CD4-positive, alpha-beta memory T cell (primary cell): ENCODE measurements at regions not wholly inside any gene's neighbourhood (a gene's known extent, or its start where the extent isn't known, plus 50 kb on each side); places are given as distances from the start of the nearest gene placed in this dataset.

ENCODE experiments used
- CTCF ChIA-PET: fragments of 350-600 bp; sonication (Branson Sonifier 250); formaldehyde crosslinking; loops from one replicate; lab custom pipeline; 2021; ENCODE audit warnings: inconsistent platforms; ENCODE audit not compliant: partially characterized antibody; lab: Charles Lee
- POLR2A ChIA-PET: fragments of 350-600 bp; sonication (Branson Sonifier 250); formaldehyde crosslinking; loops from one replicate; lab custom pipeline; 2021; ENCODE audit not compliant: partially characterized antibody; lab: Charles Lee
- DNase-seq, 5 donors: peaks; one replicate each; pipeline versions ENCODE4 v3.0.0 to v3.0.0-alpha.2; 2020 to 2022; ENCODE audit warnings: mixed read lengths in 1 of 5
- H3K27ac ChIP-seq: one replicate; pipeline ENCODE4 v1.7.0; 2013; ENCODE audit warnings: low read depth, low read length
- H3K27me3 ChIP-seq: 2 replicates; pipeline ENCODE4 v1.7.0; 2013; ENCODE audit warnings: mild to moderate bottlenecking, low read length, moderate library complexity; ENCODE audit not compliant: insufficient read depth
- H3K36me3 ChIP-seq: 2 replicates; pipeline ENCODE4 v1.7.0; 2013; ENCODE audit warnings: mild to moderate bottlenecking, low read length, moderate library complexity; ENCODE audit not compliant: insufficient read depth
- H3K4me1 ChIP-seq: 2 replicates; pipeline ENCODE4 v1.7.0; 2013; ENCODE audit warnings: mild to moderate bottlenecking, low read length, moderate library complexity; ENCODE audit not compliant: insufficient read depth
- H3K4me3 ChIP-seq, 2 donors: one replicate each; pipeline ENCODE4 v1.7.0; 2013; ENCODE audit warnings: low read length in 2 of 2, mild to moderate bottlenecking in 1 of 2
- H3K9me3 ChIP-seq, 2 donors: one replicate each; pipeline ENCODE4 v1.7.0; 2013; ENCODE audit warnings: low read length in 2 of 2, control low read depth in 1 of 2; ENCODE audit not compliant: control insufficient read depth in 1 of 2
- H3K27ac Mint-ChIP-seq, 7 donors: one replicate each; pipeline ENCODE4 v1.8.0; 2020 to 2021; ENCODE audit warnings: mixed read lengths in 7 of 7, mild to moderate bottlenecking in 6 of 7, inconsistent platforms in 3 of 7, moderate library complexity in 3 of 7
- H3K27me3 Mint-ChIP-seq, 2 donors: one replicate each; pipeline ENCODE4 v1.8.0; 2020 to 2021; ENCODE audit warnings: mixed read lengths in 2 of 2
- H3K36me3 Mint-ChIP-seq, 2 donors: one replicate each; pipeline ENCODE4 v1.8.0; 2020 to 2021; ENCODE audit warnings: mixed read lengths in 2 of 2, inconsistent platforms in 1 of 2, mild to moderate bottlenecking in 1 of 2
- H3K4me1 Mint-ChIP-seq, 4 donors: one replicate each; pipeline ENCODE4 v1.8.0; 2020 to 2021; ENCODE audit warnings: mixed read lengths in 4 of 4, mild to moderate bottlenecking in 1 of 4
- H3K4me3 Mint-ChIP-seq, 8 donors: one replicate each; pipeline ENCODE4 v1.8.0; 2020 to 2021; ENCODE audit warnings: mixed read lengths in 8 of 8, mild to moderate bottlenecking in 7 of 8, moderate library complexity in 6 of 8, inconsistent platforms in 3 of 8
- H3K9me3 Mint-ChIP-seq, 8 donors: one replicate each; pipeline ENCODE4 v1.8.0; 2020 to 2021; ENCODE audit warnings: mixed read lengths in 8 of 8, mild to moderate bottlenecking in 5 of 8, inconsistent platforms in 3 of 8, moderate library complexity in 1 of 8
- intact Hi-C: fragments of 100-400 bp; cut with micrococcal nuclease; formaldehyde crosslinking; loops from one replicate; pipeline ENCODE4 v1.15.1; 2023

- Histone ChIP-seq H3K4me3 (no peak overlapping the region), H3K4me1 (no peaks in the 10 kb centered on the region), H3K9me3 (no peaks in the 10 kb centered on the region), H3K27ac (no peak overlapping the region), H3K36me3 (no peaks in the 10 kb centered on the region), H3K27me3 (no peaks in the 10 kb centered on the region)
- no peak for DNase-seq
- Mint-ChIP-seq H3K27me3 (peaks cover 11 to 18% of the 10 kb centered on the region in 2 donors), H3K27ac (no peak overlapping the region), H3K4me1 (no peaks in the 10 kb centered on the region), H3K36me3 (no peaks in the 10 kb centered on the region), H3K9me3 (peaks cover 0 to 6% (median under 1%) of the 10 kb centered on the region in 8 donors), H3K4me3 (peak overlapping the region in 1 of 8 donors; percentile 32)
- intact Hi-C loops: no loop called here
- ChIA-PET CTCF (no interaction called here), POLR2A (no interaction called here)
These were observed 54.9 kb upstream of the TBC1D21 start for GRCh38 chr15:73818308-73818985.

DNA sequence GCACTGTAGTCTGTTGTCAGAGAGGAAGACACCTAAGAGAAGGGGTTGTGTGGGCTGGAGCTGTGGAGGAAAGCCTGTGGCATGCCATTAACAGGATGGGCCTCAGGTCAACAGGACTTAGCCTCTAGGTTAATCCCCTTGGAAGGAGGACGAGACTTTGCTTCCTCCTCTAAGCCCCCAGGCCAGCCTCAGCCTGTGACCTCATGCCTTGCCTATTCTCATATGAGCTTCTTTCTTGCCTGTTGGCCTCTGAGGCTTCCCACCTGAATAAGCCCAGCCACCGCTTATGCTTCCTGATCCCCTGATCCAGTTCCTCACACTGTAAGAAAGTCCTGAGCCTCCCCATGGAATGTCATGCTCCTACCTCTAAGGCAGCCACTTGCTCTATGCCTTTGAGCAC lies 52.2 kb upstream of the TBC1D21 start:
- Mint-ChIP-seq H3K27ac (no peak overlapping the region), H3K4me1 (no peaks in the 10 kb centered on the region), H3K36me3 (no peaks in the 10 kb centered on the region), H3K4me3 (no peak overlapping the region), H3K27me3 (peaks cover 14 to 21% of the 10 kb centered on the region in 2 donors), H3K9me3 (peaks cover 0 to 6% (median under 1%) of the 10 kb centered on the region in 8 donors)
- Histone ChIP-seq H3K27me3 (no peaks in the 10 kb centered on the region), H3K4me1 (no peaks in the 10 kb centered on the region), H3K4me3 (no peak overlapping the region), H3K27ac (no peak overlapping the region), H3K9me3 (no peaks in the 10 kb centered on the region), H3K36me3 (no peaks in the 10 kb centered on the region)
- intact Hi-C loops: no loop called here
- CTCF ChIA-PET: no interaction called here
- no peak for DNase-seq
- POLR2A ChIA-PET: no interaction called here

GRCh38 chr15:73822998-73823397 lies 50.4 kb upstream of the TBC1D21 start:
- Histone ChIP-seq H3K27ac (no peak overlapping the region), H3K4me1 (no peaks in the 10 kb centered on the region), H3K4me3 (no peak overlapping the region), H3K36me3 (no peaks in the 10 kb centered on the region), H3K27me3 (no peaks in the 10 kb centered on the region), H3K9me3 (no peaks in the 10 kb centered on the region)
- ChIA-PET CTCF (no interaction called here), POLR2A (no interaction called here)
- Mint-ChIP-seq H3K27me3 (peaks cover 21 to 33% of the 10 kb centered on the region in 2 donors), H3K9me3 (peaks cover 0 to 6% (median 2%) of the 10 kb centered on the region in 8 donors), H3K4me3 (no peak overlapping the region), H3K4me1 (no peaks in the 10 kb centered on the region), H3K36me3 (no peaks in the 10 kb centered on the region), H3K27ac (no peak overlapping the region)
- intact Hi-C loops: no loop called here
- DNase-seq: no peak
